T-helper 1 cell treated with Interleukin-12 subunit alpha and Interleukin-12 subunit beta and Interleukin-4 antibody, amounts not matched to agents 30 μg/mL and 1 μg/mL, for 36 hours (primary cell): ENCODE measurements at regions not wholly inside any gene's neighbourhood (a gene's known extent, or its start where the extent isn't known, plus 50 kb on each side); places are given as distances from the start of the nearest gene placed in this dataset.
"Not testable (repeated sequence)": the region's sequence is repeated elsewhere in the genome, so short reads cannot be mapped to it uniquely, and the experiment has no call there.

Experiments used
- H3K27ac Mint-ChIP-seq: one replicate; pipeline ENCODE4 v1.8.0; 2021; ENCODE audit warnings: mild to moderate bottlenecking, mixed read lengths
- H3K27me3 Mint-ChIP-seq: one replicate; pipeline ENCODE4 v1.8.0; 2021; ENCODE audit warnings: low read depth, mixed read lengths
- H3K36me3 Mint-ChIP-seq: one replicate; pipeline ENCODE4 v1.8.0; 2021; ENCODE audit warnings: low read depth, mixed read lengths
- H3K4me1 Mint-ChIP-seq: one replicate; pipeline ENCODE4 v1.8.0; 2021; ENCODE audit warnings: low read depth, mixed read lengths
- H3K4me3 Mint-ChIP-seq: one replicate; pipeline ENCODE4 v1.8.0; 2021; ENCODE audit warnings: mild to moderate bottlenecking, moderate library complexity, mixed read lengths
- H3K9me3 Mint-ChIP-seq: one replicate; pipeline ENCODE4 v1.8.0; 2021; ENCODE audit warnings: mixed read lengths

- Mint-ChIP-seq H3K36me3 (no peaks in the 10 kb centered on the region), H3K4me3 (no peak overlapping the region), H3K9me3 (no peaks in the 10 kb centered on the region), H3K27ac (no peak overlapping the region), H3K4me1 (no peaks in the 10 kb centered on the region), H3K27me3 (no peaks in the 10 kb centered on the region)
Measured at GRCh38 chr3:67200618-67201017, 202.5 kb downstream of the KBTBD8 start.

GRCh38 chr3:67201026-67201425, 202.9 kb downstream of the KBTBD8 start:
- Mint-ChIP-seq H3K4me1 (no peaks in the 10 kb centered on the region), H3K27me3 (no peaks in the 10 kb centered on the region), H3K27ac (no peak overlapping the region), H3K9me3 (no peaks in the 10 kb centered on the region), H3K4me3 (no peak overlapping the region), H3K36me3 (no peaks in the 10 kb centered on the region)

DNA sequence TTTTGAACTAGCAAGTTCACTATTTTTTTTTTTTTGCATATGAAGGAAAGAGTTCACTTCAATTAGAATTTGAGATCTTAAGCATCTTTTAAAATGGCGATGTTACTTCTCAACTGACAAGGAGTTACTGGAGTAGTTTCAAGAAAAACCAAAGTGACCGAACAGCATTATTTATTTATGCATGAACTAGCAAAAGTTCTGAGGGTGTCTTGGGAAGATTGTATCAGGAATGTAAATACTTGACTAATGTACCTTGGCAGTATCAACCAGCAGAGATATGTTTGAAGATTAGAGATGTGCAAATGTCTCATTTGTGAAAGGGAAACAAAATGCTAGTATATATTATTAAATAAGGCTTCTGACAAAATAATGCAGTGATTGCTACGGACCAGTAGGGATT, 203.9 kb downstream of the KBTBD8 start:
- no peaks in the 10 kb centered on the region for H3K36me3 Mint-ChIP-seq
- H3K27me3 Mint-ChIP-seq, result no peaks in the 10 kb centered on the region
- H3K27ac Mint-ChIP-seq, result no peak overlapping the region
- no peaks in the 10 kb centered on the region for H3K9me3 Mint-ChIP-seq
- no peak overlapping the region for H3K4me3 Mint-ChIP-seq
- H3K4me1 Mint-ChIP-seq, result no peaks in the 10 kb centered on the region

DNA sequence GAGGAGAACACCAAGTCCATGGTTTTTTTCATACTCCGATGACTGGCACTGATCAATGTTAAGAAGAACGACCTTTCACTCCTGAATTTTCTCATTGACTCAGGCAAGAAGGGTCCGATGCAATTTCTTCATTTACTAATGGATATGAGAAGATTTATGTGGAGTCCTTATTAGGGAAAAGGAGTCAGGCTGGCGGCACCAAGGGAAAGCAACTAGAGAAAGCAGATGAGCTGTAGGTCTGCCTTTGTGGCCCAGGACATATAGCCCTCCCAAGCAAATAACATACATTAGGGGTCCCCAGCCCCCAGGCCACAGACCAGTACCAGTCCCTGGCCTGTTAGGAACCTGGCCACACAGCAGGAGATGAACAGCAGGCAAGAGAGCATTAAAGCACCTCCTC, 206.8 kb downstream of the KBTBD8 start:
- H3K36me3 Mint-ChIP-seq, result no peaks in the 10 kb centered on the region
- H3K9me3 Mint-ChIP-seq, result no peaks in the 10 kb centered on the region
- H3K27me3 Mint-ChIP-seq, result no peaks in the 10 kb centered on the region
- no peak overlapping the region for H3K4me3 Mint-ChIP-seq
- no peaks in the 10 kb centered on the region for H3K4me1 Mint-ChIP-seq
- no peak overlapping the region for H3K27ac Mint-ChIP-seq

DNA sequence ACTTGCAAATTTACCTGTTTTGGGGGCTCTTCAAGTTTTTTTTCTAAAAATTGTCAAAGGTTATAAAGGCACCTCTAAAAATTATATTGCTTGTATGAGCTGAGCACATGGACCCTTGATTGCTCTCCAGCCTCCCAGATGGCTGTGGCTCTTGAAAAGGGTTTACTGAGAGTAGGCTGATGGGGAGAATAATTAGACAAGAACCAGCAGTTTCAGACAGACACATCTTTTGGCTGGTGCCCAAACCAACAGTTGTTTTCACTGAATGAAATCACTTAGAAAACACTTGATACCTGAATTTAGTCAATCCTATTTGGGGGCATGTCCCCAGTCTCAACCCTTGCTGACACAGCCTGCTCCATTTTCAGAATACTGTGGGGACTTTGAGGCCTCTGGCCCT, 217.6 kb downstream of the KBTBD8 start:
- Mint-ChIP-seq H3K9me3 (no peaks in the 10 kb centered on the region), H3K36me3 (no peaks in the 10 kb centered on the region), H3K27me3 (no peaks in the 10 kb centered on the region), H3K4me1 (no peaks in the 10 kb centered on the region), H3K4me3 (no peak overlapping the region), H3K27ac (no peak overlapping the region)

DNA sequence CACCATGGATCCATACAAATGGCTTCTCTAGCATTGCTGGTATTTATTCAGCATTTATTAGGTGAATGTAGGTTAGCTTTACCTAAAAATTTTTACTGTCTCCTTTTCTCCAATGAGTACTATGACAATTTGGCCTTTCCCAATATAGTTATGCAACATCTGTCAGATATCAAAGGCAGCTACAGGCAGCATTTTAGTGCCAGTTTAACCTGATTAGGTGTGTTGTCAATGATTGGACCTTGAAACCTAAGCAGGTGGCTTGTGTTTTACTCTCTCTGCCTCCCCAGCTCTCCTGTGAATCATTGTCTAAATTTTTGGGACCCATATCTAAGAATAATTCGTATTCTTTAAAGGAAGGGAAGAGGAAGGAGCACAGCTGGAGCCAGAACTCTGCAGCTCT, 228.9 kb downstream of the KBTBD8 start:
- Mint-ChIP-seq H3K4me3 (no peak overlapping the region), H3K36me3 (no peaks in the 10 kb centered on the region), H3K27me3 (no peaks in the 10 kb centered on the region), H3K9me3 (no peaks in the 10 kb centered on the region), H3K27ac (no peak overlapping the region), H3K4me1 (no peaks in the 10 kb centered on the region)

- no peak overlapping the region for H3K4me3 Mint-ChIP-seq
- no peak overlapping the region for H3K27ac Mint-ChIP-seq
- no peaks in the 10 kb centered on the region for H3K36me3 Mint-ChIP-seq
- no peaks in the 10 kb centered on the region for H3K9me3 Mint-ChIP-seq
- H3K27me3 Mint-ChIP-seq, result no peaks in the 10 kb centered on the region
- H3K4me1 Mint-ChIP-seq, result no peaks in the 10 kb centered on the region
Measured at GRCh38 chr3:67228136-67228535, 230.0 kb downstream of the KBTBD8 start.

DNA sequence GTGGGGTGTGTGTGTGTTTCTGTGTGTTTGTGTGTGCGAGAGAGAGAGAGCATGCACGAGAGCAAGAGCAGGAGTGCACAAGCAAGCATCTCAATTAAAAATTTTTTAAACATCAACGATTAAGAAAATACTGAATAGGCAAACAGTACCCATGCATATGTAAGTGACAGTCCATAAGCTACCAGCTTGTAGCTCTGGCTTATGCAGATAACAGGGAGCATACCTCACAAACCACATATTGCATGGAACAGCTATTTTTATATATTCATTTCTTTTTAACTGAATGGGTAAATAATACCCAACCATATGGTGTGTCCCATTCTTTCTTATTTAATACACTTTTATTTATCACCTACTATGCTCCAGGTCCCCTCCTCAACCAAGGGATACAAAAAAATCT, 234.5 kb downstream of the KBTBD8 start:
- no peak overlapping the region for H3K27ac Mint-ChIP-seq

DNA sequence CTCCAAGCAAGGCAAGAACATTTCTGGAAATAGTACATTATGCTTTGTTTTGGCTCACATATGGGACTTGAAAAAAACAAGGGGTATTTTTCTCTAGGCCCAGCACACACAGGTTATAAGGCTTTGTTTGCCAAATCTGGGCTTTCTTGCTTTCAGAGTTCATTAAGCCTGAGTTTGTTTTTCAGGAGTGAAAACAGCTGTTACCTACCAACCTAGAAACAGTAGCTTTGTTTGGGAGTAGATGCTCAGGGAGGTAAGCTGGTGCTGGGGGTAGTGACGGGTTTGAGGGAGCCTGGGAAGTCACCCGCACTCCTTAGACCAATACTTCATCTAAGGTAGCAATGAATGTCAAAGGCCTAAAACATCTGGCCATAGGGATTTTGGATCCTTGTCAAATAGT, 241.2 kb downstream of the KBTBD8 start:
- no peak overlapping the region for H3K4me3 Mint-ChIP-seq
- no peaks in the 10 kb centered on the region for H3K4me1 Mint-ChIP-seq

More for the DNA sequence above, 234.5 kb downstream of the KBTBD8 start:
- Mint-ChIP-seq H3K4me3 (no peak overlapping the region), H3K9me3 (no peaks in the 10 kb centered on the region), H3K4me1 (no peaks in the 10 kb centered on the region), H3K36me3 (no peaks in the 10 kb centered on the region), H3K27me3 (no peaks in the 10 kb centered on the region)

GRCh38 chr3:67241084-67241483, 243.0 kb downstream of the KBTBD8 start:
- no peaks in the 10 kb centered on the region for H3K27me3 Mint-ChIP-seq
- no peaks in the 10 kb centered on the region for H3K36me3 Mint-ChIP-seq
- H3K4me1 Mint-ChIP-seq, result no peaks in the 10 kb centered on the region
- no peak overlapping the region for H3K4me3 Mint-ChIP-seq
- no peak overlapping the region for H3K27ac Mint-ChIP-seq
- H3K9me3 Mint-ChIP-seq, result no peaks in the 10 kb centered on the region

More for the DNA sequence above, 241.2 kb downstream of the KBTBD8 start:
- H3K9me3 Mint-ChIP-seq, result no peaks in the 10 kb centered on the region
- no peak overlapping the region for H3K27ac Mint-ChIP-seq
- no peaks in the 10 kb centered on the region for H3K36me3 Mint-ChIP-seq
- H3K27me3 Mint-ChIP-seq, result no peaks in the 10 kb centered on the region

- no peaks in the 10 kb centered on the region for H3K9me3 Mint-ChIP-seq
- H3K4me3 Mint-ChIP-seq, result no peak overlapping the region
- no peaks in the 10 kb centered on the region for H3K36me3 Mint-ChIP-seq
- H3K27ac Mint-ChIP-seq, result no peak overlapping the region
- H3K4me1 Mint-ChIP-seq, result no peaks in the 10 kb centered on the region
- H3K27me3 Mint-ChIP-seq, result no peaks in the 10 kb centered on the region
Measured at GRCh38 chr3:67244130-67244529, 246.0 kb downstream of the KBTBD8 start.

- H3K27ac Mint-ChIP-seq, result no peak overlapping the region
- no peaks in the 10 kb centered on the region for H3K36me3 Mint-ChIP-seq
- H3K27me3 Mint-ChIP-seq, result no peaks in the 10 kb centered on the region
Measured at GRCh38 chr3:67245545-67245944, 247.4 kb downstream of the KBTBD8 start.

GRCh38 chr3:67248726-67249125, 250.6 kb downstream of the KBTBD8 start:
- Mint-ChIP-seq H3K9me3 (peaks cover 10% of the 10 kb centered on the region), H3K4me3 (no peak overlapping the region), H3K27ac (no peak overlapping the region), H3K36me3 (no peaks in the 10 kb centered on the region), H3K4me1 (no peaks in the 10 kb centered on the region), H3K27me3 (no peaks in the 10 kb centered on the region)

More at GRCh38 chr3:67245545-67245944, 247.4 kb downstream of the KBTBD8 start:
- Mint-ChIP-seq H3K9me3 (no peaks in the 10 kb centered on the region), H3K4me1 (no peaks in the 10 kb centered on the region), H3K4me3 (no peak overlapping the region)

GRCh38 chr3:67252906-67253305, 254.8 kb downstream of the KBTBD8 start:
- not testable (repeated sequence) for H3K27ac Mint-ChIP-seq, H3K27me3 Mint-ChIP-seq, H3K4me3 Mint-ChIP-seq, H3K36me3 Mint-ChIP-seq, H3K4me1 Mint-ChIP-seq
- peaks cover 14% of the 10 kb centered on the region for H3K9me3 Mint-ChIP-seq

DNA sequence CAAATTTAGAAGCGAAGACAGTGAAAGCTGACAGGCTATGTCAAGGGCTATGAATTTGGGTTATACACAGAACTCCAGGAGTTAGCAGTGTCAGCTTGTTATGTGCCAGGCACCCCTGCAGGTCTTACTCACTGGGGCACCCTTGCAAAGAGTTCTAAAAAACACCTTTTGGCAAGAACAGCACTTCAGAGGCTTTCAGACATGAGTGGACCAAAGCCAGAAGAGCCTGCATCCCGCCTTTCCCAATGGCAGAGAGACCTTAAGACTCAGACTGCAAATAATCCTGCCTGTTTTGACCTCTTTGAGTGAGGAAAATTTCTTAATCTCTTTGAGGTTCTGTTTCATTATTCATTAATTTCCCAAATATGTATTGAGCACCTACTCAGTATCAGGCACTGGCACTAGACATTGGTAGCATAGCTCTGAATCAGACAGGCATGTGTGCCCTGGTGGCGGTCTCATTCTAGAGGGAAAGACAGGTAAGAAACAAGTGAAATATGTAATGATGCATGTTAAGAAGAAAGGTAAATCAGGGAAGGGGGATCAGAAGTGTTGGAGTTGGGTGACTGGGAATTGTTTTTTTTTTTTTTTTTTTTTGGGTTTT, 280.0 kb downstream of the KBTBD8 start:
- H3K36me3 Mint-ChIP-seq, result no peaks in the 10 kb centered on the region
- no peaks in the 10 kb centered on the region for H3K4me1 Mint-ChIP-seq
- H3K27ac Mint-ChIP-seq, result no peak overlapping the region
- peaks cover 11% of the 10 kb centered on the region for H3K9me3 Mint-ChIP-seq
- H3K27me3 Mint-ChIP-seq, result no peaks in the 10 kb centered on the region
- H3K4me3 Mint-ChIP-seq, result no peak overlapping the region

DNA sequence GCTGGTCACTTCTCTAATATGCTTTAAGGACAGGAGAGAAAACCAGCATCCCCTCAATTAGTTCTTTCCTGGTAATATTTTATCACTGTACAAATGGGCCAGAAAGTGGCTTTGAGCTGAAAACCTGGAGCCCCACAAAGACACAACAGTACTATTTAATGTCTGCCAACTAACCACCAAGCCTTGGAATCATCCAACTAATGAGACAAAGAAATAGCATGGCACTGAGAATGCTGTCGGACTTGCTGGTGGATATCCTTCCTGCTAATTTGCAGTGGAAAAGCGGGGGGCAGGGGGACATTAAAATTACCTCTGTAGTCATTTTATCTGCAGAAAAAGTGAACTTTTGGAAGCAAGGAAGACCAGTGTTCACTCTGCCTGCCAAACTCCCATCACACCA, 288.5 kb downstream of the KBTBD8 start:
- Mint-ChIP-seq H3K4me3 (no peak overlapping the region), H3K27ac (no peak overlapping the region), H3K4me1 (no peaks in the 10 kb centered on the region), H3K36me3 (no peaks in the 10 kb centered on the region), H3K9me3 (peaks cover 10% of the 10 kb centered on the region), H3K27me3 (no peaks in the 10 kb centered on the region)
